ENCODE measurements at regions not wholly inside any gene's neighbourhood (a gene's known extent, or its start where the extent isn't known, plus 50 kb on each side); places are given as distances from the start of the nearest gene placed in this dataset.

- Mint-ChIP-seq H3K4me1 (ENCODE audit: low read depth) (peaks cover 12% of the 10 kb centered on the region), H3K27me3 (peaks cover 19% of the 10 kb centered on the region), H3K27ac (peak overlapping the region; percentile 26), H3K4me3 (ENCODE audit: low read depth) (no peak overlapping the region), H3K9me3 (ENCODE audit: low read depth) (no peaks in the 10 kb centered on the region), H3K36me3 (ENCODE audit: insufficient read depth) (no peaks in the 10 kb centered on the region)
- no peak for DNase-seq (ENCODE audit: low spot score, unreplicated experiment)
- TF ChIP-seq CTCF (IDR thresholded peaks at IDR 0.05; ENCODE audit: unreplicated experiment): no peak
Observed at GRCh38 chr2:128786316-128786715, 467.6 kb upstream of the HS6ST1 start.

- Mint-ChIP-seq H3K36me3 (ENCODE audit: insufficient read depth) (no peaks in the 10 kb centered on the region), H3K4me1 (ENCODE audit: low read depth) (peaks cover 12% of the 10 kb centered on the region), H3K4me3 (ENCODE audit: low read depth) (no peak overlapping the region), H3K27ac (no peak overlapping the region), H3K27me3 (peaks cover 15% of the 10 kb centered on the region), H3K9me3 (ENCODE audit: low read depth) (no peaks in the 10 kb centered on the region)
- peak; percentile 38 for TF ChIP-seq CTCF (IDR thresholded peaks at IDR 0.05; ENCODE audit: unreplicated experiment)
- DNase-seq (ENCODE audit: low spot score, unreplicated experiment): no peak
Observed at GRCh38 chr2:128786741-128787478, 468.2 kb upstream of the HS6ST1 start.

- TF ChIP-seq CTCF (IDR thresholded peaks at IDR 0.05; ENCODE audit: unreplicated experiment): no peak
- Mint-ChIP-seq H3K27ac (no peak overlapping the region), H3K27me3 (peaks cover 8% of the 10 kb centered on the region), H3K4me3 (ENCODE audit: low read depth) (no peak overlapping the region), H3K36me3 (ENCODE audit: insufficient read depth) (no peaks in the 10 kb centered on the region), H3K9me3 (ENCODE audit: low read depth) (no peaks in the 10 kb centered on the region), H3K4me1 (ENCODE audit: low read depth) (peaks cover 12% of the 10 kb centered on the region)
- DNase-seq (ENCODE audit: low spot score, unreplicated experiment): no peak
Observed at GRCh38 chr2:128787616-128788015, 468.9 kb upstream of the HS6ST1 start.

- Mint-ChIP-seq H3K36me3 (ENCODE audit: insufficient read depth) (no peaks in the 10 kb centered on the region), H3K27me3 (no peaks in the 10 kb centered on the region), H3K27ac (no peak overlapping the region), H3K9me3 (ENCODE audit: low read depth) (no peaks in the 10 kb centered on the region), H3K4me1 (ENCODE audit: low read depth) (peaks cover 12% of the 10 kb centered on the region), H3K4me3 (ENCODE audit: low read depth) (no peak overlapping the region)
- DNase-seq (ENCODE audit: low spot score, unreplicated experiment): no peak
- TF ChIP-seq CTCF (IDR thresholded peaks at IDR 0.05; ENCODE audit: unreplicated experiment): no peak
Observed at GRCh38 chr2:128788636-128789220, 470.1 kb upstream of the HS6ST1 start.

GRCh38 chr2:128789221-128789620, 470.6 kb upstream of the HS6ST1 start:
- DNase-seq (ENCODE audit: low spot score, unreplicated experiment): no peak
- H3K4me1 Mint-ChIP-seq (ENCODE audit: low read depth): peaks cover 12% of the 10 kb centered on the region
- H3K27me3 Mint-ChIP-seq: no peaks in the 10 kb centered on the region
- no peak overlapping the region for H3K4me3 Mint-ChIP-seq (ENCODE audit: low read depth)
- TF ChIP-seq CTCF (IDR thresholded peaks at IDR 0.05; ENCODE audit: unreplicated experiment): no peak
- no peaks in the 10 kb centered on the region for H3K9me3 Mint-ChIP-seq (ENCODE audit: low read depth)
- no peaks in the 10 kb centered on the region for H3K36me3 Mint-ChIP-seq (ENCODE audit: insufficient read depth)
- H3K27ac Mint-ChIP-seq: no peak overlapping the region
